ENCODE measurements at regions not wholly inside any gene's neighbourhood (a gene's known extent, or its start where the extent isn't known, plus 50 kb on each side); places are given as distances from the start of the nearest gene placed in this dataset.

- Histone ChIP-seq H3K4me1 (ENCODE audit: control insufficient read depth in 1 of 2, insufficient read depth in 2 of 2, low read length in 2 of 2) (no peaks in the 10 kb centered on the region), H3K27ac (ENCODE audit: low read depth, low read length) (no peak overlapping the region), H3K4me3 (replicated peaks in 1 of 2; ENCODE audit: low read depth in 1 of 2, low read length in 2 of 2) (no peak overlapping the region), H3K27me3 (ENCODE audit: insufficient read depth, low read length) (0 out of 2 replicates have a peak, but pooled peaks cover 4% of the 10 kb centered on the region), H3K79me2 (ENCODE audit: insufficient read depth, low read length) (no peaks in the 10 kb centered on the region), H3K9ac (ENCODE audit: low read length) (no peak overlapping the region), H3K9me2 (ENCODE audit: insufficient read depth) (no peaks in the 10 kb centered on the region), H3K36me3 (ENCODE audit: control insufficient read depth in 1 of 2, insufficient read depth in 2 of 2, low read length in 2 of 2) (no peaks in the 10 kb centered on the region), H4K20me1 (ENCODE audit: insufficient read depth) (no peaks in the 10 kb centered on the region), H2AFZ (ENCODE audit: low read depth, low read length, poor library complexity, severe bottlenecking) (no peak overlapping the region), H3K9me3 (ENCODE audit: control insufficient read depth in 1 of 2, insufficient read depth in 1 of 2, low read depth in 1 of 2, low read length in 2 of 2) (no peaks in the 10 kb centered on the region), H3K4me2 (ENCODE audit: low read length) (no peak overlapping the region)
- ChIA-PET RAD21 (ENCODE audit: low non-redundant PET in 1 of 2, low total read pairs in 2 of 2, uncharacterized antibody in 2 of 2, unreplicated experiment in 2 of 2) (no interaction called here), CTCF (no interaction called here), POLR2A (no interaction called here)
- intact Hi-C loops (cut with micrococcal nuclease), result no loop called here
- TF ChIP-seq JUND (IDR thresholded peaks at IDR 0.05), result no peak
- TF ChIP-seq ELF1 (IDR thresholded peaks at IDR 0.05; ENCODE audit: borderline replicate concordance, low read depth), result no peak
- no peak for TF ChIP-seq EZH2 (IDR thresholded peaks at IDR 0.05)
- no peak for TF ChIP-seq SP1 (IDR thresholded peaks at IDR 0.05; ENCODE audit: low read depth)
- TF ChIP-seq CBX3 (IDR thresholded peaks at IDR 0.05; ENCODE audit: low read depth), result no peak
- TF ChIP-seq ZBTB33 (IDR thresholded peaks at IDR 0.05; ENCODE audit: extremely low read depth, insufficient replicate concordance, low read length), result no peak
- TF ChIP-seq SIN3A (IDR thresholded peaks at IDR 0.05; ENCODE audit: low read depth), result no peak
- no peak for TF ChIP-seq EZH2phosphoT487 (IDR thresholded peaks at IDR 0.05; ENCODE audit: borderline replicate concordance)
- TF ChIP-seq RAD21 (IDR thresholded peaks at IDR 0.05; ENCODE audit: low read depth), result no peak
- TF ChIP-seq FOSL1 (IDR thresholded peaks at IDR 0.05; ENCODE audit: low read depth), result no peak
- no peak for TF ChIP-seq REST (IDR thresholded peaks at IDR 0.05; ENCODE audit: low read depth)
- no peak for TF ChIP-seq ATF3 (IDR thresholded peaks at IDR 0.05)
- no peak for TF ChIP-seq POLR2A (IDR thresholded peaks at IDR 0.05; ENCODE audit: borderline replicate concordance, extremely low read depth, insufficient read depth, insufficient read length)
- TF ChIP-seq ZNF274 (IDR thresholded peaks at IDR 0.05; ENCODE audit: low read depth, low read length), result no peak
- no peak for TF ChIP-seq TCF7L2 (IDR thresholded peaks at IDR 0.05; ENCODE audit: borderline replicate concordance, extremely low read depth, insufficient read depth, insufficient read length)
- no peak for TF ChIP-seq CTCF (IDR thresholded peaks at IDR 0.05 in 2 of 3, conservative IDR thresholded peaks at IDR 0.05 in 1 of 3; ENCODE audit: borderline replicate concordance in 1 of 3, insufficient read depth in 1 of 3, low read depth in 2 of 3, low read length in 2 of 3)
- no peak for TF ChIP-seq POLR2AphosphoS5 (IDR thresholded peaks at IDR 0.05; ENCODE audit: low read depth, low read length)
- no peak for TF ChIP-seq ZFX (IDR thresholded peaks at IDR 0.05)
- DNase-seq (ENCODE audit: low read depth, low spot score), result no peak
- no peak for ATAC-seq
- no TSS peak for BruUV-seq (replicated peaks)
These were observed 50.9 kb upstream of the SEMA3D start for GRCh38 chr7:85237721-85238120.
